GM23248 (cell line): ENCODE measurements at regions not wholly inside any gene's neighbourhood (a gene's known extent, or its start where the extent isn't known, plus 50 kb on each side); places are given as distances from the start of the nearest gene placed in this dataset.

Experiments used
- DNase-seq: peaks from one replicate; pipeline ENCODE4 v3.0.0-alpha.2; 2015
- H2AFZ ChIP-seq: fragments of 200-600 bp; sonication (generic); 2 replicates; pipeline ENCODE4 v1.6.1; 2016; ENCODE audit warnings: antibody characterized with exemption
- H3F3A ChIP-seq: fragments of 200-600 bp; sonication (generic); 2 replicates; pipeline ENCODE4 v1.6.1; 2016; ENCODE audit warnings: mild to moderate bottlenecking, antibody characterized with exemption, mixed run types; ENCODE audit not compliant: insufficient read depth
- H3K27ac ChIP-seq: fragments of 200-600 bp; sonication (generic); 2 replicates; pipeline ENCODE4 v1.5.1; 2016; ENCODE audit warnings: mild to moderate bottlenecking
- H3K27me3 ChIP-seq: fragments of 200-600 bp; sonication (generic); replicated peaks from 2 replicates; pipeline ENCODE4 v1.6.1; 2016; ENCODE audit warnings: mild to moderate bottlenecking; ENCODE audit not compliant: insufficient read depth
- H3K36me3 ChIP-seq: fragments of 200-600 bp; sonication (generic); 2 replicates; pipeline ENCODE4 v1.6.1; 2016; ENCODE audit warnings: low read depth, mild to moderate bottlenecking
- H3K4me1 ChIP-seq: fragments of 200-600 bp; sonication (generic); 2 replicates; pipeline ENCODE4 v1.6.1; 2016; ENCODE audit warnings: mild to moderate bottlenecking; ENCODE audit not compliant: insufficient read depth
- H3K4me2 ChIP-seq: fragments of 200-600 bp; sonication (generic); one replicate; pipeline ENCODE4 v1.6.1; 2016; ENCODE audit warnings: mild to moderate bottlenecking; ENCODE audit not compliant: unreplicated experiment
- H3K4me3 ChIP-seq: fragments of 200-600 bp; sonication (generic); 2 replicates; pipeline ENCODE4 v1.5.1; 2016; ENCODE audit warnings: mild to moderate bottlenecking
- H3K79me2 ChIP-seq: fragments of 200-600 bp; sonication (generic); 2 replicates; pipeline ENCODE4 v1.6.1; 2016; ENCODE audit warnings: mild to moderate bottlenecking; ENCODE audit not compliant: insufficient read depth
- H3K9ac ChIP-seq: fragments of 200-600 bp; sonication (generic); 2 replicates; pipeline ENCODE4 v1.6.1; 2016; ENCODE audit warnings: mild to moderate bottlenecking
- H3K9me2 ChIP-seq: fragments of 200-600 bp; sonication (generic); 2 replicates; pipeline ENCODE4 v1.6.1; 2016; ENCODE audit warnings: mixed run types, mild to moderate bottlenecking, moderate library complexity; ENCODE audit not compliant: insufficient read depth
- H3K9me3 ChIP-seq: fragments of 200-600 bp; sonication (generic); one replicate; pipeline ENCODE4 v1.6.1; 2017; ENCODE audit warnings: low read depth
- H4K20me1 ChIP-seq: fragments of 200-600 bp; sonication (generic); 2 replicates; pipeline ENCODE4 v1.6.0; 2016; ENCODE audit not compliant: insufficient read depth
- EZH2 ChIP-seq: fragments of 200-600 bp; sonication (generic); IDR thresholded peaks from 2 replicates; pipeline ENCODE4 v1.6.1; 2018; ENCODE audit warnings: antibody characterized with exemption, mild to moderate bottlenecking; ENCODE audit not compliant: insufficient read depth, poor library complexity, severe bottlenecking
- EZH2phosphoT487 ChIP-seq: fragments of 200-600 bp; sonication (generic); IDR thresholded peaks from 2 replicates; pipeline ENCODE4 v1.6.1; 2018; ENCODE audit warnings: antibody characterized with exemption, moderate library complexity, mild to moderate bottlenecking, low read depth; ENCODE audit not compliant: insufficient read depth
- WGBS, 2 experiments: methylation state at CpG; one replicate each; pipeline ENCODE4 v1.1.6; 2015 to 2017; ENCODE audit warnings: low lambda C conversion rate in 2 of 2, low coverage in 1 of 2; ENCODE audit errors: missing lambda C conversion rate in 2 of 2; 5-methylcytosine and 5-hydroxymethylcytosine counted together
- in situ Hi-C: fragments of 300-500 bp; cut with MboI; formaldehyde crosslinking; loops from 2 replicates; pipeline ENCODE4 v1.15.0; 2020

DNA sequence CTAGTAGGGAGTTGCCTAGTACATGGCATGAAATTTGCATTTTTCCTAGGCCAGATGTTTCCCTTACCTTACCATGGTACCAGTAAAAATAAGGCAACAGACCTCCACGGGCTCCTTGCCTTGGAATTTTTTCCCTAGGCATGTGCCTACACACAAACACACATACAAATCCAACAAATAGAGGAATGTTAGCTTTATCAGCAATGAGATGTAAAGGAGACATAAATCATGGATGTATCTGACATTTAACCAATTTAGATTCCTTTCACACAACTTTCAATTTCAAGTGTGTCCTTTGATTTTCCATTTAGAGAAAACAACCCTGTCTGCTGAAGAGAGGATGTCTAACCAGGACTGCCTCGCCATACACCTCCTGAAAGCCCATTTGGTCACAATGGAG lies 209.7 kb upstream of the SP4 start:
- H3K4me1 ChIP-seq, result no peaks in the 10 kb centered on the region
- no peak overlapping the region for H3K9ac ChIP-seq
- H3K27me3 ChIP-seq, result no peaks in the 10 kb centered on the region
- no peak overlapping the region for H2AFZ ChIP-seq
- H3K9me3 ChIP-seq, result no peaks in the 10 kb centered on the region
- no peaks in the 10 kb centered on the region for H3F3A ChIP-seq
- H3K4me3 ChIP-seq, result no peak overlapping the region
- H3K79me2 ChIP-seq, result no peaks in the 10 kb centered on the region
- 0 to 2% methylated on average over 2 of the region's 2 CpGs for WGBS, 2 experiments
- TF ChIP-seq EZH2phosphoT487 (no peak), EZH2 (no peak)
- H3K9me2 ChIP-seq, result no peaks in the 10 kb centered on the region
- no peaks in the 10 kb centered on the region for H3K36me3 ChIP-seq
- in situ Hi-C loops, result no loop called here
- no peak overlapping the region for H3K4me2 ChIP-seq
- no peak for DNase-seq
- H3K27ac ChIP-seq, result no peak overlapping the region
- no peaks in the 10 kb centered on the region for H4K20me1 ChIP-seq

DNA sequence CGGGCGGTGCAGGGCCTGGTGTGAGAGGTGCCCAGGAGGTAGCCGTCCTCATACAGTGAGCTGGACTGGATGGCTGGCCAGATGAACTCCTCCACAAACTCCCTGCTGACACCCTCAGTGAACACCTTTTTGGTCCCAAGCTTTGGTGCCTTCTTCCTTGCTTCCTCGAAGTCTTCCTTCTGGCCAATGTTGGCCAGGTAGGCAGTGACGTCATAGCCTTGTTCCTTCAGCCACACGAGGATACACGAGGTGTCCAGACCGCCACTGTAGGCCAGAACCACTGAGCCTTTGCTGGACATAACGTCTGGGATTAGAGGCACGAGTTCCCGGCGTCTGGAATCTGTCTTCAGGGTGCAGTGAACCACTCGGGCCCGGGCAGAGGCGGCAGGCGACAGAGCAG lies 206.8 kb upstream of the SP4 start:
- Histone ChIP-seq H3K9ac (no peak overlapping the region), H3F3A (no peaks in the 10 kb centered on the region), H3K9me2 (no peaks in the 10 kb centered on the region), H3K4me1 (no peaks in the 10 kb centered on the region), H3K4me3 (no peak overlapping the region), H3K27me3 (no peaks in the 10 kb centered on the region), H3K9me3 (no peaks in the 10 kb centered on the region), H4K20me1 (no peaks in the 10 kb centered on the region), H3K4me2 (no peak overlapping the region), H3K36me3 (no peaks in the 10 kb centered on the region), H2AFZ (no peak overlapping the region), H3K27ac (no peak overlapping the region), H3K79me2 (no peaks in the 10 kb centered on the region)
- no peak for DNase-seq
- WGBS, 2 experiments, result 42 to 47% methylated on average over 15 to 16 of the region's 16 CpGs
- no peak for TF ChIP-seq EZH2phosphoT487
- TF ChIP-seq EZH2, result no peak
- in situ Hi-C loops, result no loop called here

DNA sequence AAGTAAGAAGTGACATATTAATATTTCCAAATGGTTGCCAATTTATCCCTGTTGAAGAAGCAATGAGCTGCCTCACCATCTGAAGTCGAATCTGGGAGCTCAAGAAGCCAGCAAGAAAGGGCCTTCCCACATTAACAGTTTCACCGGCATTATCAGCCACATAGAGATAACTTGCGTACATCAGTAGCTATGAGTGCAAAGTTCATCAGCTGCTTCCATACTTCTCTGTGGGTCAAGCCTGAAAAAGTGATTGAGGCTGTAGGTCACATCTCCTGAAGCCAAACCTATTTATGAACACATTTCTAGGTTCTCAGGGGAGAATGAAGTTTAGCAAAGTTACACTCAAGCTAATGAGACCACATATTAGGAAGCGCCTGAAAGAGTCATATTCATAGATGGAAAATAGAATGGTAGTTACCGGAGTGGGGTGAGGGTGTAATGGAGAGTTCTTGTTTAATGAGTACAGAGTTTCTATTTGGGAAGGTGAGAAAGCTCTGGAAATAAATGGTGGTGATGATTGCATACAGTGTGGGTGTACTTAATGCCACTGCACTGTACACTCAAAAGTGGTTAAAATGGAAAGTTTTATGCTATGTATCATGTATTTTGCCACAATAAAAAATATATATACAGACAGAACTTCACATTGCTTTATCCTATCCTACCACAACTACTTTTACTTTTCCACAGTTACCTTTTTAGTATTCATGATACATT lies 189.3 kb upstream of the SP4 start:
- no peaks in the 10 kb centered on the region for H3K79me2 ChIP-seq
- DNase-seq, result no peak
- in situ Hi-C loops, result no loop called here
- WGBS, 2 experiments, result 47 to 48% methylated on average over 5 of the region's 5 CpGs
- H3K9me2 ChIP-seq, result no peaks in the 10 kb centered on the region
- no peaks in the 10 kb centered on the region for H3F3A ChIP-seq
- H3K4me2 ChIP-seq, result no peak overlapping the region
- no peak overlapping the region for H3K9ac ChIP-seq
- H2AFZ ChIP-seq, result no peak overlapping the region
- H3K27ac ChIP-seq, result no peak overlapping the region
- no peak overlapping the region for H3K4me3 ChIP-seq
- H3K4me1 ChIP-seq, result no peaks in the 10 kb centered on the region
- no peaks in the 10 kb centered on the region for H3K36me3 ChIP-seq
- H4K20me1 ChIP-seq, result no peaks in the 10 kb centered on the region
- TF ChIP-seq EZH2phosphoT487 (no peak), EZH2 (no peak)
- no peaks in the 10 kb centered on the region for H3K27me3 ChIP-seq
- no peaks in the 10 kb centered on the region for H3K9me3 ChIP-seq

DNA sequence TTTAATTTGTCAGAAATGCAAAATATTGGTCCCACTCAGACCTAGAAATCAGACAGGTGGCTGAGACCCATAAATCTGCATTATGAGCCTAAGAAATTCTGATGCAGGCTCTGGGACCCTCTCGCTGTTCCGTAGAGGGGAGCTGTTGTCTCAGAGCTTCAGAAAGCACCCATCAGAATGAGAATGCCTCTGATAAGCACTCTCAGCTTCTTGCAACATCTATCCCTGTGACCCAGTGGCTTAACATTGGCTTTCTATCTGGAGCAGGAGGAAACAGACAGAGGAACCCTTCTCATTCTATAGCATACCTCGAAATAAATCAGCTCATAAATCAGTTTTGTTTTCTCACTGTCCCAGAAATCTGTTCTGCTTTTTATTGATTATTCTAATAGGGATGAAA lies 184.6 kb upstream of the SP4 start:
- no peak overlapping the region for H3K4me3 ChIP-seq
- no peaks in the 10 kb centered on the region for H3K9me2 ChIP-seq
- no peaks in the 10 kb centered on the region for H3K79me2 ChIP-seq
- H3K4me1 ChIP-seq, result no peaks in the 10 kb centered on the region
- no peak overlapping the region for H3K27ac ChIP-seq
- TF ChIP-seq EZH2, result no peak
- TF ChIP-seq EZH2phosphoT487, result no peak
- no peak overlapping the region for H3K9ac ChIP-seq
- no peaks in the 10 kb centered on the region for H3F3A ChIP-seq
- H4K20me1 ChIP-seq, result no peaks in the 10 kb centered on the region
- DNase-seq, result no peak
- H3K4me2 ChIP-seq, result no peak overlapping the region
- H2AFZ ChIP-seq, result no peak overlapping the region
- WGBS, 2 experiments, result 8 to 17% methylated on average over 3 of the region's 3 CpGs
- H3K27me3 ChIP-seq, result no peaks in the 10 kb centered on the region
- in situ Hi-C loops, result no loop called here
- H3K9me3 ChIP-seq, result no peaks in the 10 kb centered on the region
- H3K36me3 ChIP-seq, result no peaks in the 10 kb centered on the region
